CD14-positive monocyte (primary cell): ENCODE measurements at regions not wholly inside any gene's neighbourhood (a gene's known extent, or its start where the extent isn't known, plus 50 kb on each side); places are given as distances from the start of the nearest gene placed in this dataset.

ENCODE experiments used
- DNase-seq, 3 donors: peaks; one replicate each; pipeline ENCODE4 v3.0.0-alpha.2; 2011 to 2022
- H2AFZ ChIP-seq: 2 replicates; pipeline ENCODE4 v1.6.0; 2012; ENCODE audit warnings: mild to moderate bottlenecking, low read depth, low read length, inconsistent platforms; ENCODE audit not compliant: insufficient read depth, poor library complexity, severe bottlenecking
- H3K27ac ChIP-seq, 2 donors: 1 replicate in 1 of 2; 2 replicates in 1 of 2; pipeline ENCODE4 v1.5.1; 2012 to 2013; ENCODE audit warnings: low read length in 2 of 2, control low read depth in 1 of 2, inconsistent platforms in 1 of 2, low read depth in 1 of 2, mild to moderate bottlenecking in 1 of 2
- H3K27me3 ChIP-seq, 2 donors: one replicate each; pipeline versions ENCODE4 v1.6.0 to v1.6.1; 2011 to 2013; ENCODE audit warnings: low read length in 2 of 2; ENCODE audit not compliant: control insufficient read depth in 2 of 2, insufficient read depth in 2 of 2
- H3K36me3 ChIP-seq, 2 donors: replicated peaks in 1 of 2; 1 replicate in 1 of 2; 2 replicates in 1 of 2; pipeline versions ENCODE4 v1.5.1 to v1.6.1; 2012 to 2013; ENCODE audit warnings: low read length in 2 of 2, control low read depth in 1 of 2, inconsistent platforms in 1 of 2, mild to moderate bottlenecking in 1 of 2; ENCODE audit not compliant: insufficient read depth in 2 of 2, control insufficient read depth in 1 of 2
- H3K4me1 ChIP-seq, 2 donors: 1 replicate in 1 of 2; 2 replicates in 1 of 2; pipeline versions ENCODE4 v1.5.1 to v1.6.1; 2012 to 2013; ENCODE audit warnings: low read length in 2 of 2, control low read depth in 1 of 2, inconsistent platforms in 1 of 2, mild to moderate bottlenecking in 1 of 2, moderate library complexity in 1 of 2; ENCODE audit not compliant: insufficient read depth in 2 of 2, control insufficient read depth in 1 of 2
- H3K4me2 ChIP-seq: replicated peaks from 2 replicates; pipeline ENCODE3; 2012; ENCODE audit warnings: low read length, moderate library complexity, mild to moderate bottlenecking; ENCODE audit not compliant: poor library complexity, severe bottlenecking; ENCODE audit errors: extremely low read depth
- H3K4me3 ChIP-seq, 3 experiments: fragments of 200-600 bp in 1 of 3; sonication (generic) in 1 of 3; replicated peaks in 1 of 3; 1 replicate in 2 of 3; 2 replicates in 1 of 3; pipeline ENCODE4 v1.5.1; 2011 to 2013; ENCODE audit warnings: low read length in 3 of 3, mild to moderate bottlenecking in 3 of 3, control low read depth in 2 of 3, low read depth in 2 of 3, inconsistent platforms in 1 of 3, moderate library complexity in 1 of 3
- H3K79me2 ChIP-seq: 2 replicates; pipeline ENCODE4 v1.6.0; 2012; ENCODE audit warnings: mild to moderate bottlenecking, control low read depth, inconsistent platforms, low read length, moderate library complexity; ENCODE audit not compliant: insufficient read depth
- H3K9ac ChIP-seq: 2 replicates; pipeline ENCODE4 v1.6.0; 2017; ENCODE audit warnings: low read length, mild to moderate bottlenecking; ENCODE audit not compliant: insufficient read depth, poor library complexity, severe bottlenecking
- H3K9me3 ChIP-seq, 2 donors: replicated peaks in 1 of 2; 1 replicate in 1 of 2; 2 replicates in 1 of 2; pipeline versions ENCODE4 v1.5.1 to v1.6.1; 2012 to 2013; ENCODE audit warnings: low read length in 2 of 2, control low read depth in 1 of 2; ENCODE audit not compliant: control insufficient read depth in 1 of 2, insufficient read depth in 1 of 2
- H4K20me1 ChIP-seq: 2 replicates; pipeline ENCODE4 v1.6.0; 2012; ENCODE audit warnings: mild to moderate bottlenecking, low read length, control low read depth, moderate library complexity; ENCODE audit not compliant: insufficient read depth
- H3K27ac Mint-ChIP-seq, 7 donors: one replicate each; pipeline ENCODE4 v1.8.0; 2020; ENCODE audit warnings: mild to moderate bottlenecking in 7 of 7, mixed read lengths in 7 of 7, moderate library complexity in 6 of 7, inconsistent platforms in 2 of 7
- H3K27me3 Mint-ChIP-seq, 3 donors: one replicate each; pipeline ENCODE4 v1.8.0; 2021 to 2022; ENCODE audit warnings: low read depth in 3 of 3, mild to moderate bottlenecking in 3 of 3, mixed read lengths in 3 of 3, moderate library complexity in 3 of 3, inconsistent platforms in 1 of 3
- H3K36me3 Mint-ChIP-seq, 2 donors: one replicate each; pipeline ENCODE4 v1.8.0; 2020; ENCODE audit warnings: mixed read lengths in 2 of 2, inconsistent platforms in 1 of 2, mild to moderate bottlenecking in 1 of 2
- H3K4me1 Mint-ChIP-seq: one replicate; pipeline ENCODE4 v1.8.0; 2020; ENCODE audit warnings: mild to moderate bottlenecking, mixed read lengths
- H3K4me3 Mint-ChIP-seq, 2 donors: one replicate each; pipeline ENCODE4 v1.8.0; 2020; ENCODE audit warnings: mild to moderate bottlenecking in 2 of 2, mixed read lengths in 2 of 2, moderate library complexity in 1 of 2
- H3K9me3 Mint-ChIP-seq, 7 donors: one replicate each; pipeline ENCODE4 v1.8.0; 2020 to 2022; ENCODE audit warnings: mixed read lengths in 7 of 7, mild to moderate bottlenecking in 6 of 7, moderate library complexity in 6 of 7, inconsistent platforms in 2 of 7
- WGBS: methylation state at CpG from one replicate; pipeline ENCODE4 v1.1.5; 2013; ENCODE audit warnings: missing lambda C conversion rate; ENCODE audit not compliant: insufficient coverage; 5-methylcytosine and 5-hydroxymethylcytosine counted together
- intact Hi-C, 2 donors: fragments of 100-400 bp; cut with micrococcal nuclease; formaldehyde crosslinking; loops; one replicate each; pipeline versions ENCODE4 v1.15.0 to v1.15.1; 2023
- TF ChIP-seq, protein P1 (sequence below): fragments of 200-600 bp; IDR thresholded peaks from one replicate; pipeline ENCODE4 v1.8.0; 2022; ENCODE audit warnings: antibody characterized with exemption, mild to moderate bottlenecking

DNA sequence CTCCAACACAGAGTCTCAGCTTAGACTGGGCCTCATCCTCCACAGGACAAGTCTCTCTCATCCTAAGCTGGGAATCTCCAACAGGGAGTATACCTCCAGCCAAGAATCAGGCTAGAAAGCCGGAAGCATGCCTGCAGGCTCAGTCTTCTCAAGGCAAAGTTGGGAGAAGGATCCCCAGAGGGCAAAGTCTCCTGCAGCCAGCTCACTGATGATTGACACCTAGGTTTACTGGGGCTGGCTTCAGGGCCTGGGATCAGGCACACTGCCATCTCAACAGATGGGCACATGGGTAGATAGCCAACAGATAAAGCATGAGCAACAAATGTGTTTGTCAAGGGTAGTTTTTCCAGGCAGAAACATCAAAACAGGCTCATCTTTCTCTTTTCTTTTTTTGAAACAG lies 56.1 kb upstream of the TOX3 start:
- Histone ChIP-seq H2AFZ (no peak overlapping the region), H3K9me3 (peaks cover 0 to 3% of the 10 kb centered on the region in 2 donors), H3K27ac (no peak overlapping the region), H4K20me1 (no peaks in the 10 kb centered on the region), H3K27me3 (no peaks in the 10 kb centered on the region), H3K79me2 (no peaks in the 10 kb centered on the region), H3K9ac (no peak overlapping the region), H3K4me3 (no peak overlapping the region), H3K36me3 (no peaks in the 10 kb centered on the region), H3K4me2 (no peak overlapping the region), H3K4me1 (no peaks in the 10 kb centered on the region)
- H3K4me3 Mint-ChIP-seq: no peak overlapping the region
- no peak for DNase-seq
- TF ChIP-seq, protein P1, sequence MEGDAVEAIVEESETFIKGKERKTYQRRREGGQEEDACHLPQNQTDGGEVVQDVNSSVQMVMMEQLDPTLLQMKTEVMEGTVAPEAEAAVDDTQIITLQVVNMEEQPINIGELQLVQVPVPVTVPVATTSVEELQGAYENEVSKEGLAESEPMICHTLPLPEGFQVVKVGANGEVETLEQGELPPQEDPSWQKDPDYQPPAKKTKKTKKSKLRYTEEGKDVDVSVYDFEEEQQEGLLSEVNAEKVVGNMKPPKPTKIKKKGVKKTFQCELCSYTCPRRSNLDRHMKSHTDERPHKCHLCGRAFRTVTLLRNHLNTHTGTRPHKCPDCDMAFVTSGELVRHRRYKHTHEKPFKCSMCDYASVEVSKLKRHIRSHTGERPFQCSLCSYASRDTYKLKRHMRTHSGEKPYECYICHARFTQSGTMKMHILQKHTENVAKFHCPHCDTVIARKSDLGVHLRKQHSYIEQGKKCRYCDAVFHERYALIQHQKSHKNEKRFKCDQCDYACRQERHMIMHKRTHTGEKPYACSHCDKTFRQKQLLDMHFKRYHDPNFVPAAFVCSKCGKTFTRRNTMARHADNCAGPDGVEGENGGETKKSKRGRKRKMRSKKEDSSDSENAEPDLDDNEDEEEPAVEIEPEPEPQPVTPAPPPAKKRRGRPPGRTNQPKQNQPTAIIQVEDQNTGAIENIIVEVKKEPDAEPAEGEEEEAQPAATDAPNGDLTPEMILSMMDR: no peak
- no peaks in the 10 kb centered on the region for H3K4me1 Mint-ChIP-seq
- H3K36me3 Mint-ChIP-seq: no peaks in the 10 kb centered on the region
- H3K9me3 Mint-ChIP-seq: peaks cover 0 to 13% (median 4%) of the 10 kb centered on the region in 7 donors
- no peaks in the 10 kb centered on the region for H3K27me3 Mint-ChIP-seq
- intact Hi-C loops: no loop called here
- WGBS: 56% methylated on average over 1 of the region's 1 CpG
- H3K27ac Mint-ChIP-seq: no peak overlapping the region

DNA sequence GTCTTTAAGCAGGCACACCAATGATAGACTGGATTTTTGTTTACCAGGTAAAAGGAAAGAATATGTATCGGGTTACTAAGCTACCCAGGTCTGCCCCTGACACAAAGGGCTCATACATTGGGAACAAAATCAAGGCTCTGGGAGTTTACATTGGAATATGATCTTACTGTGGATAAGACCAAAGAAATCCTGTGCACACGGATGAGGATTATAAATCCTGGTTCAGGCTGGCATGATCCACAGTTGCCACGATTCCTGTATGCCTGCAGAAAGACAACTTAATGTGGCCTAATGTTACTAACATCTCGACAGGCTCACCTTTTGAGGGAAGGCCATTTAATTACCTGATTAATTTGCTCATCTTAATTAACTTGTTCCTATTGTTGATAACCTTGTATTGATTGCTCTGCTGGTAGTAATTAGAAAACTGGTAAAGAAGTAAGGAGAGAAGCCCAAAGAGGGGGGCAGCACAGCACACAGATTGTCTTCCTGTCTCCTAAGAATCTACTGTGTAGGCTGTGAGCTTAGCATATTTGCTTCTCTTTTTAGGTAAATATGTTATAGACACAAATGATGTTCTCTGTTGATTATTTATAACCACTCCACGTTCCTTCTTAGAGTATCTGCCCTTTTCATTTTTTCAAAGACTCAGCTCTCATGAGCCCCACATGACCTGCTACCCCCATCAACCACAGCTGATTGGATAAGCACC lies 51.0 kb upstream of the TOX3 start:
- Mint-ChIP-seq H3K27me3 (no peaks in the 10 kb centered on the region), H3K36me3 (no peaks in the 10 kb centered on the region), H3K9me3 (peaks cover 0 to 9% (median 2%) of the 10 kb centered on the region in 7 donors), H3K27ac (no peak overlapping the region), H3K4me1 (no peaks in the 10 kb centered on the region), H3K4me3 (no peak overlapping the region)
- Histone ChIP-seq H3K9me3 (peaks cover 0 to 2% of the 10 kb centered on the region in 2 donors), H3K27me3 (no peaks in the 10 kb centered on the region), H4K20me1 (no peaks in the 10 kb centered on the region), H3K36me3 (no peaks in the 10 kb centered on the region), H3K9ac (no peak overlapping the region), H3K4me2 (no peak overlapping the region), H2AFZ (no peak overlapping the region), H3K4me3 (no peak overlapping the region), H3K4me1 (no peaks in the 10 kb centered on the region), H3K27ac (no peak overlapping the region), H3K79me2 (no peaks in the 10 kb centered on the region)
- WGBS: 58% methylated on average over 4 of the region's 5 CpGs
- TF ChIP-seq, protein P1: no peak
- intact Hi-C loops: no loop called here
- no peak for DNase-seq
